HEK293 (cell line): ENCODE measurements at regions not wholly inside any gene's neighbourhood (a gene's known extent, or its start where the extent isn't known, plus 50 kb on each side); places are given as distances from the start of the nearest gene placed in this dataset.

ENCODE experiments used
- CTCF ChIA-PET: fragments of 350-600 bp; formaldehyde crosslinking; extraction: SDS; loops from one replicate; lab custom pipeline; 2021; ENCODE audit warnings: antibody characterized with exemption; lab: Yijun Ruan, JAX
- POLR2A ChIA-PET: fragments of 300-600 bp; formaldehyde crosslinking; extraction: SDS; loops from one replicate; lab custom pipeline; 2020; ENCODE audit warnings: antibody characterized with exemption, inconsistent platforms; lab: Yijun Ruan, JAX
- H3K27ac ChIP-seq: fragments of 200-500 bp; sonication (Bioruptor generic); 2 replicates; pipeline ENCODE4 v1.5.1; 2014; ENCODE audit warnings: low read depth, low read length, control low read depth, inconsistent platforms; ENCODE audit errors: extremely low read depth
- H3K36me3 ChIP-seq, 2 experiments: fragments of 200-500 bp in 1 of 2; sonication (Bioruptor generic) in 1 of 2; 1 replicate in 1 of 2; 2 replicates in 1 of 2; pipeline ENCODE4 v1.5.1; 2014 to 2017; ENCODE audit warnings: inconsistent platforms in 2 of 2, low read length in 2 of 2; ENCODE audit not compliant: control insufficient read depth in 2 of 2, insufficient read depth in 1 of 2
- H3K4me1 ChIP-seq: fragments of 200-500 bp; sonication (Bioruptor generic); 2 replicates; pipeline ENCODE4 v1.5.1; 2014; ENCODE audit warnings: mild to moderate bottlenecking, low read length, inconsistent platforms; ENCODE audit not compliant: control insufficient read depth, insufficient read depth
- H3K4me3 ChIP-seq: 2 replicates; pipeline ENCODE4 v1.5.1; 2011; ENCODE audit warnings: low read depth, mild to moderate bottlenecking, control low read depth, low read length, moderate library complexity
- H3K9me3 ChIP-seq: fragments of 200-500 bp; sonication (Bioruptor generic); 2 replicates; pipeline ENCODE4 v1.5.1; 2014; ENCODE audit warnings: low read depth, low read length, inconsistent platforms; ENCODE audit not compliant: control insufficient read depth, insufficient read depth
- KLF1 ChIP-seq: fragments of 450-650 bp; formaldehyde crosslinking; IDR thresholded peaks from 2 replicates; pipeline ENCODE4 v1.5.1; 2016; ENCODE audit warnings: missing biosample characterization, missing genetic modification characterization
- KLF7 ChIP-seq: fragments of 450-650 bp; formaldehyde crosslinking; IDR thresholded peaks from 2 replicates; pipeline ENCODE4 v1.5.1; 2016; ENCODE audit warnings: missing biosample characterization, missing genetic modification characterization, borderline replicate concordance
- SP7 ChIP-seq: fragments of 450-650 bp; formaldehyde crosslinking; IDR thresholded peaks from 2 replicates; pipeline ENCODE4 v1.5.1; 2016; ENCODE audit warnings: missing biosample characterization, missing genetic modification characterization
- WT1 ChIP-seq: fragments of 450-650 bp; formaldehyde crosslinking; IDR thresholded peaks from 2 replicates; pipeline ENCODE4 v1.5.1; 2016; ENCODE audit warnings: missing biosample characterization, missing genetic modification characterization
- ZNF157 ChIP-seq: fragments of 450-650 bp; formaldehyde crosslinking; IDR thresholded peaks from 2 replicates; pipeline ENCODE4 v1.5.1; 2016; ENCODE audit warnings: missing biosample characterization, missing genetic modification characterization
- ZNF202 ChIP-seq: fragments of 450-650 bp; formaldehyde crosslinking; IDR thresholded peaks from 2 replicates; pipeline ENCODE4 v1.5.1; 2016; ENCODE audit warnings: missing biosample characterization, missing genetic modification characterization, borderline replicate concordance
- ZNF223 ChIP-seq: fragments of 450-650 bp; formaldehyde crosslinking; IDR thresholded peaks from 2 replicates; pipeline ENCODE4 v1.5.1; 2016; ENCODE audit warnings: missing biosample characterization, missing genetic modification characterization
- ZNF292 ChIP-seq: fragments of 450-650 bp; formaldehyde crosslinking; IDR thresholded peaks from 2 replicates; pipeline ENCODE4 v1.5.1; 2016; ENCODE audit warnings: low read depth, missing biosample characterization, missing genetic modification characterization, borderline replicate concordance
- ZNF302 ChIP-seq: fragments of 450-650 bp; formaldehyde crosslinking; IDR thresholded peaks from 2 replicates; pipeline ENCODE4 v1.5.1; 2016; ENCODE audit warnings: missing biosample characterization, missing genetic modification characterization, low read depth
- ZNF335 ChIP-seq: fragments of 450-650 bp; formaldehyde crosslinking; conservative IDR thresholded peaks from 2 replicates; pipeline ENCODE4 v1.5.1; 2016; ENCODE audit warnings: missing biosample characterization, missing genetic modification characterization
- ZNF354C ChIP-seq: fragments of 450-650 bp; formaldehyde crosslinking; IDR thresholded peaks from 2 replicates; pipeline ENCODE4 v1.5.1; 2016; ENCODE audit warnings: missing biosample characterization, missing genetic modification characterization, low read depth, borderline replicate concordance
- ZNF664 ChIP-seq: fragments of 450-650 bp; formaldehyde crosslinking; IDR thresholded peaks from 2 replicates; pipeline ENCODE4 v1.5.1; 2016; ENCODE audit warnings: missing biosample characterization, missing genetic modification characterization
- TF ChIP-seq, protein P1 (sequence below): fragments of 450-650 bp; formaldehyde crosslinking; IDR thresholded peaks from 2 replicates; pipeline ENCODE4 v1.5.1; 2017; ENCODE audit warnings: missing biosample characterization, missing genetic modification characterization
- TF ChIP-seq, protein P2 (sequence below): fragments of 450-650 bp; formaldehyde crosslinking; IDR thresholded peaks from 2 replicates; pipeline ENCODE4 v1.5.1; 2017; ENCODE audit warnings: missing biosample characterization, missing genetic modification characterization
- TF ChIP-seq, protein P3 (sequence below): fragments of 450-650 bp; formaldehyde crosslinking; IDR thresholded peaks from 2 replicates; pipeline ENCODE4 v1.5.1; 2017; ENCODE audit warnings: missing biosample characterization, mild to moderate bottlenecking, missing genetic modification characterization, moderate library complexity
- TF ChIP-seq, protein P4 (sequence below): fragments of 450-650 bp; formaldehyde crosslinking; IDR thresholded peaks from 2 replicates; pipeline ENCODE4 v1.5.1; 2016; ENCODE audit warnings: missing biosample characterization, missing genetic modification characterization
- TF ChIP-seq, protein P5 (sequence below): fragments of 450-650 bp; formaldehyde crosslinking; IDR thresholded peaks from 2 replicates; pipeline ENCODE4 v1.5.1; 2016; ENCODE audit warnings: missing biosample characterization, missing genetic modification characterization

DNA sequence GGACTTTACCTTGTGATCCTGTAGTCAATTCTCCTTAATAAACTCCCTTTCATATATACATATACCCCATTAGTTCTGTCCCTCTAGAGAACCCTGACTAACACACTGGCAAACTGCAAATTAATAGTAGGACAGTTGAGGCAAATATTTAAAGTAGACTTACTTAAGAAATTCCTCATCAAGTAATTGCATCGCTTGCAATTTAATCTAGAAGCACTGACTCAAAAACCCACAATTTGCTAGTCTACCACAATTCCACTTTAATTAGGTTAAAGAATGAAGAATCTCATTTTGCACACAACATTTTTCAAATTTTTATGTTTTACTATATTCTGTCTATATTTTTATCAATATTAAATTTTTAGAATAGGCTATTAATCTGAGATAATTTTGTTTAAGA, 188.1 kb downstream of the PLOD2 start:
- no peaks in the 10 kb centered on the region for H3K36me3 ChIP-seq
- ChIA-PET CTCF (no interaction called here), POLR2A (no interaction called here)
- TF ChIP-seq KLF1 (tag by site-specific recombination) (no peak), ZNF664 (tag by site-specific recombination) (no peak), WT1 (tag by site-specific recombination) (no peak), SP7 (tag by site-specific recombination) (no peak), ZNF223 (tag by site-specific recombination) (no peak)
- TF ChIP-seq, protein P1, sequence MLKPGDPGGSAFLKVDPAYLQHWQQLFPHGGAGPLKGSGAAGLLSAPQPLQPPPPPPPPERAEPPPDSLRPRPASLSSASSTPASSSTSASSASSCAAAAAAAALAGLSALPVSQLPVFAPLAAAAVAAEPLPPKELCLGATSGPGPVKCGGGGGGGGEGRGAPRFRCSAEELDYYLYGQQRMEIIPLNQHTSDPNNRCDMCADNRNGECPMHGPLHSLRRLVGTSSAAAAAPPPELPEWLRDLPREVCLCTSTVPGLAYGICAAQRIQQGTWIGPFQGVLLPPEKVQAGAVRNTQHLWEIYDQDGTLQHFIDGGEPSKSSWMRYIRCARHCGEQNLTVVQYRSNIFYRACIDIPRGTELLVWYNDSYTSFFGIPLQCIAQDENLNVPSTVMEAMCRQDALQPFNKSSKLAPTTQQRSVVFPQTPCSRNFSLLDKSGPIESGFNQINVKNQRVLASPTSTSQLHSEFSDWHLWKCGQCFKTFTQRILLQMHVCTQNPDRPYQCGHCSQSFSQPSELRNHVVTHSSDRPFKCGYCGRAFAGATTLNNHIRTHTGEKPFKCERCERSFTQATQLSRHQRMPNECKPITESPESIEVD (tag by site-specific recombination): no peak
- TF ChIP-seq, protein P2, sequence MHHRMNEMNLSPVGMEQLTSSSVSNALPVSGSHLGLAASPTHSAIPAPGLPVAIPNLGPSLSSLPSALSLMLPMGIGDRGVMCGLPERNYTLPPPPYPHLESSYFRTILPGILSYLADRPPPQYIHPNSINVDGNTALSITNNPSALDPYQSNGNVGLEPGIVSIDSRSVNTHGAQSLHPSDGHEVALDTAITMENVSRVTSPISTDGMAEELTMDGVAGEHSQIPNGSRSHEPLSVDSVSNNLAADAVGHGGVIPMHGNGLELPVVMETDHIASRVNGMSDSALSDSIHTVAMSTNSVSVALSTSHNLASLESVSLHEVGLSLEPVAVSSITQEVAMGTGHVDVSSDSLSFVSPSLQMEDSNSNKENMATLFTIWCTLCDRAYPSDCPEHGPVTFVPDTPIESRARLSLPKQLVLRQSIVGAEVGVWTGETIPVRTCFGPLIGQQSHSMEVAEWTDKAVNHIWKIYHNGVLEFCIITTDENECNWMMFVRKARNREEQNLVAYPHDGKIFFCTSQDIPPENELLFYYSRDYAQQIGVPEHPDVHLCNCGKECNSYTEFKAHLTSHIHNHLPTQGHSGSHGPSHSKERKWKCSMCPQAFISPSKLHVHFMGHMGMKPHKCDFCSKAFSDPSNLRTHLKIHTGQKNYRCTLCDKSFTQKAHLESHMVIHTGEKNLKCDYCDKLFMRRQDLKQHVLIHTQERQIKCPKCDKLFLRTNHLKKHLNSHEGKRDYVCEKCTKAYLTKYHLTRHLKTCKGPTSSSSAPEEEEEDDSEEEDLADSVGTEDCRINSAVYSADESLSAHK (tag by site-specific recombination): no peak
- no peak overlapping the region for H3K4me3 ChIP-seq
- H3K4me1 ChIP-seq: no peaks in the 10 kb centered on the region
- H3K27ac ChIP-seq: no peak overlapping the region
- no peaks in the 10 kb centered on the region for H3K9me3 ChIP-seq

DNA sequence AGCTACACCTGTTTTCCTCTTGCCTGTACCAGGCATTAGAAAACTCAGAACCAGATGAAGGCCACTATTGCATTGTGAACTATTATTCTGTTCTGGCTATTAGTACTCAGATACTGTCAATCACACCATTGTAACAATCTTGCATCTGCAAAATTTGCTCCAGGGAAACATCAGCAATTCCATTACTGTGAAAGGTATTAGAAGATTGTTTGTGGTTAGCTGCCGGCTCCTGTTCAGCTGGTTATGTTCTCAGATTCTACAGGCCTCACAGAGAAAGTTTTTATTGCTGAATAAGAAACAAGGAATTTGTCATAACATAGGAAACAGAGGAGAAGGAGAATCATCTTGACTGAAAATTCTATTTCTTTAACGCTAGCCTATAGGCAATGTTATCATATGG, 179.9 kb downstream of the PLOD2 start:
- no peaks in the 10 kb centered on the region for H3K9me3 ChIP-seq

More for the DNA sequence above, 179.9 kb downstream of the PLOD2 start:
- Histone ChIP-seq H3K27ac (no peak overlapping the region), H3K4me3 (no peak overlapping the region), H3K4me1 (no peaks in the 10 kb centered on the region)
- no peak for TF ChIP-seq ZNF335 (tag by site-specific recombination)
- TF ChIP-seq, protein P3, sequence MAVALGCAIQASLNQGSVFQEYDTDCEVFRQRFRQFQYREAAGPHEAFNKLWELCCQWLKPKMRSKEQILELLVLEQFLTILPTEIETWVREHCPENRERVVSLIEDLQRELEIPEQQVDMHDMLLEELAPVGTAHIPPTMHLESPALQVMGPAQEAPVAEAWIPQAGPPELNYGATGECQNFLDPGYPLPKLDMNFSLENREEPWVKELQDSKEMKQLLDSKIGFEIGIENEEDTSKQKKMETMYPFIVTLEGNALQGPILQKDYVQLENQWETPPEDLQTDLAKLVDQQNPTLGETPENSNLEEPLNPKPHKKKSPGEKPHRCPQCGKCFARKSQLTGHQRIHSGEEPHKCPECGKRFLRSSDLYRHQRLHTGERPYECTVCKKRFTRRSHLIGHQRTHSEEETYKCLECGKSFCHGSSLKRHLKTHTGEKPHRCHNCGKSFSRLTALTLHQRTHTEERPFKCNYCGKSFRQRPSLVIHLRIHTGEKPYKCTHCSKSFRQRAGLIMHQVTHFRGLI (tag by site-specific recombination): no peak
- TF ChIP-seq KLF7: no peak
- TF ChIP-seq ZNF157 (tag by site-specific recombination): no peak
- no peak for TF ChIP-seq ZNF302 (tag by site-specific recombination)
- TF ChIP-seq ZNF354C (tag by site-specific recombination): no peak
- TF ChIP-seq, protein P4, sequence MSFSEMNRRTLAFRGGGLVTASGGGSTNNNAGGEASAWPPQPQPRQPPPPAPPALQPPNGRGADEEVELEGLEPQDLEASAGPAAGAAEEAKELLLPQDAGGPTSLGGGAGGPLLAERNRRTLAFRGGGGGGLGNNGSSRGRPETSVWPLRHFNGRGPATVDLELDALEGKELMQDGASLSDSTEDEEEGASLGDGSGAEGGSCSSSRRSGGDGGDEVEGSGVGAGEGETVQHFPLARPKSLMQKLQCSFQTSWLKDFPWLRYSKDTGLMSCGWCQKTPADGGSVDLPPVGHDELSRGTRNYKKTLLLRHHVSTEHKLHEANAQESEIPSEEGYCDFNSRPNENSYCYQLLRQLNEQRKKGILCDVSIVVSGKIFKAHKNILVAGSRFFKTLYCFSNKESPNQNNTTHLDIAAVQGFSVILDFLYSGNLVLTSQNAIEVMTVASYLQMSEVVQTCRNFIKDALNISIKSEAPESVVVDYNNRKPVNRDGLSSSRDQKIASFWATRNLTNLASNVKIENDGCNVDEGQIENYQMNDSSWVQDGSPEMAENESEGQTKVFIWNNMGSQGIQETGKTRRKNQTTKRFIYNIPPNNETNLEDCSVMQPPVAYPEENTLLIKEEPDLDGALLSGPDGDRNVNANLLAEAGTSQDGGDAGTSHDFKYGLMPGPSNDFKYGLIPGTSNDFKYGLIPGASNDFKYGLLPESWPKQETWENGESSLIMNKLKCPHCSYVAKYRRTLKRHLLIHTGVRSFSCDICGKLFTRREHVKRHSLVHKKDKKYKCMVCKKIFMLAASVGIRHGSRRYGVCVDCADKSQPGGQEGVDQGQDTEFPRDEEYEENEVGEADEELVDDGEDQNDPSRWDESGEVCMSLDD (tag by site-specific recombination): no peak
- TF ChIP-seq, protein P5, sequence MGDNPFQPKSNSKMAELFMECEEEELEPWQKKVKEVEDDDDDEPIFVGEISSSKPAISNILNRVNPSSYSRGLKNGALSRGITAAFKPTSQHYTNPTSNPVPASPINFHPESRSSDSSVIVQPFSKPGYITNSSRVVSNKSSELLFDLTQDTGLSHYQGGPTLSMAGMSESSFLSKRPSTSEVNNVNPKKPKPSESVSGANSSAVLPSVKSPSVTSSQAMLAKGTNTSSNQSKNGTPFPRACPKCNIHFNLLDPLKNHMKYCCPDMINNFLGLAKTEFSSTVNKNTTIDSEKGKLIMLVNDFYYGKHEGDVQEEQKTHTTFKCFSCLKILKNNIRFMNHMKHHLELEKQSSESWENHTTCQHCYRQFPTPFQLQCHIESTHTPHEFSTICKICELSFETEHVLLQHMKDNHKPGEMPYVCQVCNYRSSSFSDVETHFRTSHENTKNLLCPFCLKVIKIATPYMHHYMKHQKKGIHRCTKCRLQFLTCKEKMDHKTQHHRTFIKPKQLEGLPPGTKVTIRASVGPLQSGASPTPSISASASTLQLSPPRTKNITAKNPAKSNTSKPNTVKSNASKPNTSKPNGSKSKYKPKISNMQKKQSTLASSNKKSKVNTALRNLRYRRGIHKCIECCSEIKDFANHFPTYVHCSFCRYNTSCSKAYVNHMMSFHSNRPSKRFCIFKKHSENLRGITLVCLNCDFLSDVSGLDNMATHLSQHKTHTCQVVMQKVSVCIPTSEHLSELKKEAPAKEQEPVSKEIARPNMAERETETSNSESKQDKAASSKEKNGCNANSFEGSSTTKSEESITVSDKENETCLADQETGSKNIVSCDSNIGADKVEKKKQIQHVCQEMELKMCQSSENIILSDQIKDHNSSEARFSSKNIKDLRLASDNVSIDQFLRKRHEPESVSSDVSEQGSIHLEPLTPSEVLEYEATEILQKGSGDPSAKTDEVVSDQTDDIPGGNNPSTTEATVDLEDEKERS (tag by site-specific recombination): no peak
- no peak for TF ChIP-seq ZNF292 (tag by site-specific recombination)
- TF ChIP-seq ZNF223 (tag by site-specific recombination): no peak
- TF ChIP-seq ZNF202: no peak
- TF ChIP-seq, all 188 proteins: peak for 0
- CTCF ChIA-PET: no interaction called here
- no peaks in the 10 kb centered on the region for H3K36me3 ChIP-seq
- POLR2A ChIA-PET: no interaction called here
